ENCODE measurements at regions not wholly inside any gene's neighbourhood (a gene's known extent, or its start where the extent isn't known, plus 50 kb on each side); places are given as distances from the start of the nearest gene placed in this dataset.
"Not testable (repeated sequence)": the region's sequence is repeated elsewhere in the genome, so short reads cannot be mapped to it uniquely, and the experiment has no call there.

DNA sequence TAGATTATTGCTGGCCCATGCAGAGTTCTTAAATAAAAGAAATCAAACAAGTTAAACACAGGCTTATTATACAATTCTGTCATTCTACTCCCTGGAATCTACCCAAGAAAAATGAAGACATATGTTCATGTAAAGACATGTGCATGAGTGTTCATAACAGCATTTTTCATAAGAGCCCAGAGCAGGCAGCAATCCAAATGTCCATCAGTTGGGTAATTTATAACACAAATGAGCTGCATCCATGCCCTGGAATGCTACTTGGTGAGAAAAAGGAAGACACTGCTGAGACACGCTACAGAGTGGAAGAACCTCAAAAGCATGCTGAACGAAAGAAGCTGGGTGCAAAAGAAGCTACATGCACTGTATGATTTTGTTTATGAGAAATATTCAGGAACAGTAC, 342.6 kb downstream of the TCERG1L start:
- no peak for DNase-seq (ENCODE audit: insufficient read length, low spot score)
- FAIRE-seq, result no peak
- TF ChIP-seq SPI1 (IDR thresholded peaks at IDR 0.05; ENCODE audit: low read depth, low read length) (no peak), POLR2A (IDR thresholded peaks at IDR 0.05; ENCODE audit: low read depth, low read length) (no peak), POU2F2 (IDR thresholded peaks at IDR 0.05; ENCODE audit: low read depth, low read length) (no peak), TAF1 (IDR thresholded peaks at IDR 0.05; ENCODE audit: low read depth, low read length) (no peak), PAX5 (IDR thresholded peaks at IDR 0.05; ENCODE audit: insufficient read depth, low read length, severe bottlenecking) (no peak), POLR2AphosphoS5 (IDR thresholded peaks at IDR 0.05; ENCODE audit: low read depth, low read length) (no peak)

DNA sequence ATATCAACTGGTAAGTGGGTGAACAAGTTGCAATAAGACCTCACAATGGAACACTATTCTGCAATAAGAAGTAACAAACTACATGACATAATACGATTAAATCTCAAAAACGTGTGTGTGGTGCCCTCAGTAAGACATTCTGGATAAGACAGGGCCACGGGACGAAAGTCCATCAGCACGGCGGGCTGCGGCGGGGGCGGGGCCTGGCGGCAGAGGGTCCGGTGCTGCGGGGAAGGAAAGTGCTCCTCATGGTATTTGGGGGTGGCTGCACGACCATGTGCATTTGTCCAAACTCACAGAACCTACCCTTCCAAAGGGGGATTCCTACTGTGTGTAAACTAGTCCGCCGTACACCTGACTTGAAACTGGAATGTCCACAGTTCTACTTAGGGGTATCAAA, 341.8 kb downstream of the TCERG1L start:
- FAIRE-seq (no peak), DNase-seq (ENCODE audit: insufficient read length, low spot score) (no peak)
- TF ChIP-seq POLR2AphosphoS5 (IDR thresholded peaks at IDR 0.05; ENCODE audit: low read depth, low read length) (no peak), TAF1 (IDR thresholded peaks at IDR 0.05; ENCODE audit: low read depth, low read length) (no peak), PAX5 (IDR thresholded peaks at IDR 0.05; ENCODE audit: insufficient read depth, low read length, severe bottlenecking) (no peak), POLR2A (IDR thresholded peaks at IDR 0.05; ENCODE audit: low read depth, low read length) (no peak), SPI1 (IDR thresholded peaks at IDR 0.05; ENCODE audit: low read depth, low read length) (no peak), POU2F2 (IDR thresholded peaks at IDR 0.05; ENCODE audit: low read depth, low read length) (no peak)

- FAIRE-seq (no peak), DNase-seq (ENCODE audit: insufficient read length, low spot score) (no peak)
- TF ChIP-seq TAF1 (IDR thresholded peaks at IDR 0.05; ENCODE audit: low read depth, low read length) (no peak), POLR2A (IDR thresholded peaks at IDR 0.05; ENCODE audit: low read depth, low read length) (no peak), POLR2AphosphoS5 (IDR thresholded peaks at IDR 0.05; ENCODE audit: low read depth, low read length) (no peak)
Measured at GRCh38 chr10:130970341-130971122, 341.0 kb downstream of the TCERG1L start.

DNA sequence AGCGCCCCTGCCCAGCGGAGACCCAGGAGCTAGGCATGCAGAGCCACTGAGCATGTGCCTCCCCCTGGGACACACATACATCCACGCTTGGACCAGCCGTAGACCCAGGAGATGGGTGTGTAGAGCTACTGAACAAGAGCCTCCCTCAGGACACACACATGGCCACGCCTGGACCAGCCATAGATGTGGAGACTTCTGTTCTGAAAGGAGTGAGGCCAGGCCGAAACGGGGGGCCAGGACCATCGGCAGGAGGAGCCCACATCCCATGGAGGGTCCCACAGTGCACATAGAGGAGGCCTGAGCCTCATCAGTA, 340.4 kb downstream of the TCERG1L start:
- FAIRE-seq (no peak), DNase-seq (ENCODE audit: insufficient read length, low spot score) (no peak)
- TF ChIP-seq TAF1 (IDR thresholded peaks at IDR 0.05; ENCODE audit: low read depth, low read length) (no peak), PAX5 (IDR thresholded peaks at IDR 0.05; ENCODE audit: insufficient read depth, low read length, severe bottlenecking) (no peak), POLR2AphosphoS5 (IDR thresholded peaks at IDR 0.05; ENCODE audit: low read depth, low read length) (no peak), SPI1 (IDR thresholded peaks at IDR 0.05; ENCODE audit: low read depth, low read length) (no peak), POU2F2 (IDR thresholded peaks at IDR 0.05; ENCODE audit: low read depth, low read length) (no peak), POLR2A (IDR thresholded peaks at IDR 0.05; ENCODE audit: low read depth, low read length) (no peak)

DNA sequence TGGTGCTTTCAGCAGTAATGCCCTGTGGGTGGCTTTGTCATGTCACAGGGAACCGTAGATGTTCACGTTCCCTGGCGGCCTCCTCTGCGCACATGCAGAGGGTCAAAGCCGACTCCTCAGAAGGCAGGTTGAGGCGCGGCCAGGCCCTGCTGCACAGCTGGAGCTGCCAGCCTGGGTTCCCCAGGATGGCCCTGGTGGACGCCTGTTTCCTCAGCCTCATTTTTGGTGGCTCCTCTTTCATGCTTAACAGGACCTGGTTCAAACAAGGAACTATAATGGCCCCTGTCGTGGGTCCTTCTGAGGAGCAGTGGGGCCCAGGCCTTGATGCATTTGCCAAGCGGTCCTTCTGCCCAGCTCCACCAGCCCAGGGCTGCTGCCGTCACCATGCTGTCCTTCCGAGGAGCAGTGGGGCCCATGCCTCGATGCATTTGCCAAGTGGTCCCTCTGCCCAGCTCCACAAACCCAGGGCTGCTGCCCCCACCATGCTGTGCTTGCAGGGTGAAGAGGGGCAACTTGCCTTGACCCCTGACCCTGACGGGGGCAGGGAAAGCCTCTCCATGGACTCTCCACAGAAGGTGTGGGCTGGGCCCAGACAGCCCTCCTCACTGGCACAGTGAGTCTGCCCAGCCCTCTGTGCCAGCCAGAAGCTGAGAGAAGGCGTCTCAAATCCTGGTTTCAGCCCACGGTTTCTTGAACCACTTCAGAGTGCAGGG, 338.2 kb downstream of the TCERG1L start:
- DNase-seq (ENCODE audit: insufficient read length, low spot score) (no peak), FAIRE-seq (no peak)
- TF ChIP-seq POLR2AphosphoS5 (IDR thresholded peaks at IDR 0.05; ENCODE audit: low read depth, low read length), result no peak

DNA sequence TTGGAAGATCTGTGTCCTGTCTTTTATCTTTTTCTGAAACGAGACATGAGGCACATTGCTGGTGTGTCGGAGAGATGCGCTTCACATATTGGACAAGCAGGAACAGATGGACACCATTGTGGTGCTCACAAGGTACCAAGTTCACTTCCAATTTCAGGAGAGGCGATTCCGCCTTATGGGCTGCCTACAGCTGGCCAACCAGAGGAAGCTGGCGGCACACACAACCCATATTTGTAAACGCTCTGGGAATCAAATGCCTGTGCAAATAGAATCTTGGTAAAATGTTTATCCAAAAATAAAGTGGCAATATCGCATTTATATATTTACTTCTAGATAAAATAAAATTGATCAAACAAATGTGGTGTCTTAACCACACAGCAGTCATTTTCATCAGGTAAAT, 337.4 kb downstream of the TCERG1L start:
- no peak for TF ChIP-seq TAF1 (IDR thresholded peaks at IDR 0.05; ENCODE audit: low read depth, low read length)
- TF ChIP-seq POLR2AphosphoS5 (IDR thresholded peaks at IDR 0.05; ENCODE audit: low read depth, low read length), result no peak
- TF ChIP-seq SPI1 (IDR thresholded peaks at IDR 0.05; ENCODE audit: low read depth, low read length), result no peak
- TF ChIP-seq POLR2A (IDR thresholded peaks at IDR 0.05; ENCODE audit: low read depth, low read length), result no peak
- TF ChIP-seq PAX5 (IDR thresholded peaks at IDR 0.05; ENCODE audit: insufficient read depth, low read length, severe bottlenecking), result no peak
- TF ChIP-seq POU2F2 (IDR thresholded peaks at IDR 0.05; ENCODE audit: low read depth, low read length), result no peak
- no peak for FAIRE-seq
- no peak for DNase-seq (ENCODE audit: insufficient read length, low spot score)

DNA sequence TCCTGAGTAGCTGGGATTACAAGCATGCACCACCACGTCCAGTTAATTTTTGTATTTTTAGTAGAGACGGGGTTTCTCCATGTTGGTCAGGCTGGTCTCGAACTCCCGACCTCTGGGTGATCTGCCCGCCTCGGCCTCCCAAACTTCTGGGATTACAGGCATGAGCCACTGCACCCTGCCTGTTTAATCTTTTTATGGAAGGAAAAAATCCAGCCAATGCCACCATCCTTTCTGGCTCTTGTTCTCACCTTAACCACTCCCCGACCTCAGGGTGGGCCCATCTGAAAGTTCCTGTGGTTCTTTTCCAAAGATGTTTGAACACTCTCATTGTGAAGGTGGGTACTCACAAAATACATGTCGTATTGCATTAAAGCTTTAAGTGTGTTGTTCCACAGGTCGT, 336.2 kb downstream of the TCERG1L start:
- FAIRE-seq; DNase-seq (ENCODE audit: insufficient read length, low spot score): not testable (repeated sequence)

- FAIRE-seq (no peak), DNase-seq (ENCODE audit: insufficient read length, low spot score) (no peak)
- TF ChIP-seq SPI1 (IDR thresholded peaks at IDR 0.05; ENCODE audit: low read depth, low read length), result no peak
- no peak for TF ChIP-seq POU2F2 (IDR thresholded peaks at IDR 0.05; ENCODE audit: low read depth, low read length)
- TF ChIP-seq POLR2AphosphoS5 (IDR thresholded peaks at IDR 0.05; ENCODE audit: low read depth, low read length), result no peak
- TF ChIP-seq TAF1 (IDR thresholded peaks at IDR 0.05; ENCODE audit: low read depth, low read length), result no peak
- TF ChIP-seq POLR2A (IDR thresholded peaks at IDR 0.05; ENCODE audit: low read depth, low read length), result no peak
- no peak for TF ChIP-seq PAX5 (IDR thresholded peaks at IDR 0.05; ENCODE audit: insufficient read depth, low read length, severe bottlenecking)
Measured at GRCh38 chr10:130982802-130983201, 328.7 kb downstream of the TCERG1L start.

DNA sequence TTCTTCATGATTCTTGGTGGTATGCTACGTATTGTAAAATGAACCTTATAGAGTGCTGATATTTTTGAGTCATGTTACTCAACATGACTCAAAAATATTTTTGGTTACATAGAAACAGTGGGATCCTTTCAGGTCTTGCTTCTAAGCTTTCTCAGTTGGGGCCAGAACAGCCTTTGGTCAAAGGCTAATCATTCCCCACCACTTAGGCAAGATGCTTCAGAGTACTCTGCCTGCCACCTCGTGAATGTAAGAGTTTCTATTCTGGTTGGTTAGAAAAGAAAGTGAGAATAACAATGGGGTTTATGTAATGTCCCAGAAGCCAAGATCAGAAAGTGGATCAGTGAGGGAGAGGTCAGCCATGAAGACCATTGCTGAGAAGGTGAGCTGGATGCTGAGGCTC, 327.8 kb downstream of the TCERG1L start:
- no peak for TF ChIP-seq TAF1 (IDR thresholded peaks at IDR 0.05; ENCODE audit: low read depth, low read length)
- TF ChIP-seq SPI1 (IDR thresholded peaks at IDR 0.05; ENCODE audit: low read depth, low read length), result no peak
- no peak for TF ChIP-seq POLR2A (IDR thresholded peaks at IDR 0.05; ENCODE audit: low read depth, low read length)
- no peak for TF ChIP-seq PAX5 (IDR thresholded peaks at IDR 0.05; ENCODE audit: insufficient read depth, low read length, severe bottlenecking)
- TF ChIP-seq POU2F2 (IDR thresholded peaks at IDR 0.05; ENCODE audit: low read depth, low read length), result no peak
- TF ChIP-seq POLR2AphosphoS5 (IDR thresholded peaks at IDR 0.05; ENCODE audit: low read depth, low read length), result no peak
- no peak for FAIRE-seq
- DNase-seq (ENCODE audit: insufficient read length, low spot score), result no peak

- no peak for FAIRE-seq
- TF ChIP-seq SPI1 (IDR thresholded peaks at IDR 0.05; ENCODE audit: low read depth, low read length) (no peak), POLR2AphosphoS5 (IDR thresholded peaks at IDR 0.05; ENCODE audit: low read depth, low read length) (no peak), TAF1 (IDR thresholded peaks at IDR 0.05; ENCODE audit: low read depth, low read length) (no peak), PAX5 (IDR thresholded peaks at IDR 0.05; ENCODE audit: insufficient read depth, low read length, severe bottlenecking) (no peak), POU2F2 (IDR thresholded peaks at IDR 0.05; ENCODE audit: low read depth, low read length) (no peak), POLR2A (IDR thresholded peaks at IDR 0.05; ENCODE audit: low read depth, low read length) (no peak)
- no peak for DNase-seq (ENCODE audit: insufficient read length, low spot score)
Measured at GRCh38 chr10:130984686-130985085, 326.8 kb downstream of the TCERG1L start.
